ENCODE measurements at regions not wholly inside any gene's neighbourhood (a gene's known extent, or its start where the extent isn't known, plus 50 kb on each side); places are given as distances from the start of the nearest gene placed in this dataset. TPM values are rescaled to one million over a fixed set of nuclear protein-coding genes. Genes with fewer than 3 reads are reported as not detected.

DNA sequence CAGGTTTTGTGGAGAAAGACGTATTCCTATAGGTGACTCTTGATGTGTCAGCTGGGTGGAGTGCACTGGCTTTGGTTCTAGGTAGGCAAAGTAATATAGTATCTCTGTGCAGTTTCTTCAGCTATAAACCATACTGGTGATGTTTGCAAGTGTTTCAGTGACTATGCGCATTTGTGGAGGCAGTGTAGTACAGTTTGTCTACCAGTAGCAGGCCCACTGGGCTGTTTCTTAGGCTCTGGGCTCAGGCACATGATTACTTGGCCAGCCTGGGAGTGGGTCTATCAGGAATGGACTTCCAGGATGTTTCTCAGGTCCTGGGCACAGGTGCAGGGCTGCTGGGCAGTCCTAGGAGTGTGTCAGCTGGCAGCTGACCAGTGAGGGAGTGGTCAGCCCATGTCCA, 51.9 kb upstream of the INTU start:
- 3% methylated on average over 1 of the region's 2 CpGs for WGBS (ENCODE audit: low lambda C conversion rate)
- H3K9me3 ChIP-seq (ENCODE audit: low read length): no peaks in the 10 kb centered on the region
- H3K4me1 ChIP-seq (ENCODE audit: insufficient read depth, low read length): no peaks in the 10 kb centered on the region
- H2AFZ ChIP-seq (ENCODE audit: low read length): no peak overlapping the region
- ATAC-seq: peak; percentile 60
- no peaks in the 10 kb centered on the region for H4K20me1 ChIP-seq (ENCODE audit: insufficient read depth, low read length)
- peaks cover 0 to 11% of the 10 kb centered on the region in 2 experiments; a peak in 2 of 5 replicates for H3K27me3 ChIP-seq (ENCODE audit: control insufficient read depth in 1 of 2, insufficient read depth in 2 of 2, low read length in 2 of 2)
- no peaks in the 10 kb centered on the region for H3K79me2 ChIP-seq (ENCODE audit: insufficient read depth, low read length)
- no peak overlapping the region for H3K27ac ChIP-seq (ENCODE audit: extremely low read length, insufficient read depth, low read length)
- BruUV-seq (replicated peaks): no TSS peak
- TF ChIP-seq MLLT10 (CRISPR knock-in tag; IDR thresholded peaks at IDR 0.05) (no peak), KLF16 (CRISPR knock-in tag; IDR thresholded peaks at IDR 0.05) (no peak), ATM (IDR thresholded peaks at IDR 0.05; ENCODE audit: borderline replicate concordance) (no peak), MED13 (CRISPR knock-in tag; IDR thresholded peaks at IDR 0.05) (no peak), FOSL2 (CRISPR knock-in tag; IDR thresholded peaks at IDR 0.05) (no peak), REXO4 (CRISPR knock-in tag; IDR thresholded peaks at IDR 0.05; ENCODE audit: borderline replicate concordance) (no peak), HDAC2 (CRISPR knock-in tag; IDR thresholded peaks at IDR 0.05) (no peak), HIVEP1 (CRISPR knock-in tag; IDR thresholded peaks at IDR 0.05) (no peak), ZNF460 (CRISPR knock-in tag; IDR thresholded peaks at IDR 0.05; ENCODE audit: borderline replicate concordance) (no peak), HES4 (CRISPR knock-in tag; IDR thresholded peaks at IDR 0.05; ENCODE audit: borderline replicate concordance) (no peak)
- TF ChIP-seq, protein P1, sequence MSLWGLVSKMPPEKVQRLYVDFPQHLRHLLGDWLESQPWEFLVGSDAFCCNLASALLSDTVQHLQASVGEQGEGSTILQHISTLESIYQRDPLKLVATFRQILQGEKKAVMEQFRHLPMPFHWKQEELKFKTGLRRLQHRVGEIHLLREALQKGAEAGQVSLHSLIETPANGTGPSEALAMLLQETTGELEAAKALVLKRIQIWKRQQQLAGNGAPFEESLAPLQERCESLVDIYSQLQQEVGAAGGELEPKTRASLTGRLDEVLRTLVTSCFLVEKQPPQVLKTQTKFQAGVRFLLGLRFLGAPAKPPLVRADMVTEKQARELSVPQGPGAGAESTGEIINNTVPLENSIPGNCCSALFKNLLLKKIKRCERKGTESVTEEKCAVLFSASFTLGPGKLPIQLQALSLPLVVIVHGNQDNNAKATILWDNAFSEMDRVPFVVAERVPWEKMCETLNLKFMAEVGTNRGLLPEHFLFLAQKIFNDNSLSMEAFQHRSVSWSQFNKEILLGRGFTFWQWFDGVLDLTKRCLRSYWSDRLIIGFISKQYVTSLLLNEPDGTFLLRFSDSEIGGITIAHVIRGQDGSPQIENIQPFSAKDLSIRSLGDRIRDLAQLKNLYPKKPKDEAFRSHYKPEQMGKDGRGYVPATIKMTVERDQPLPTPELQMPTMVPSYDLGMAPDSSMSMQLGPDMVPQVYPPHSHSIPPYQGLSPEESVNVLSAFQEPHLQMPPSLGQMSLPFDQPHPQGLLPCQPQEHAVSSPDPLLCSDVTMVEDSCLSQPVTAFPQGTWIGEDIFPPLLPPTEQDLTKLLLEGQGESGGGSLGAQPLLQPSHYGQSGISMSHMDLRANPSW (CRISPR knock-in tag; IDR thresholded peaks at IDR 0.05; ENCODE audit: borderline replicate concordance): no peak
- TF ChIP-seq, protein P2, sequence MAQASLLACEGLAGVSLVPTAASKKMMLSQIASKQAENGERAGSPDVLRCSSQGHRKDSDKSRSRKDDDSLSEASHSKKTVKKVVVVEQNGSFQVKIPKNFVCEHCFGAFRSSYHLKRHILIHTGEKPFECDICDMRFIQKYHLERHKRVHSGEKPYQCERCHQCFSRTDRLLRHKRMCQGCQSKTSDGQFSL (CRISPR knock-in tag; IDR thresholded peaks at IDR 0.05): no peak
- H3K4me2 ChIP-seq (ENCODE audit: low read depth, low read length): no peak overlapping the region
- in situ Hi-C loops (cut with HindIII; ENCODE audit: extremely low pct_ligation_motif_present, low pct_unique_long_range_greater_than_20kb): no loop called here
- no peak for FAIRE-seq
- intact Hi-C loops (cut with micrococcal nuclease; ENCODE audit: unreplicated experiment): no loop called here
- CTCF ChIA-PET (ENCODE audit: low intra/inter-chr PET ratio, low total read pairs): no interaction called here
- DNase-seq (ENCODE audit: low spot score): no peak
- H3K9ac ChIP-seq (ENCODE audit: insufficient read depth, low read depth, low read length): no peak overlapping the region
- POLR2A ChIA-PET: no interaction called here
- H3K4me3 ChIP-seq (replicated peaks in 1 of 3; ENCODE audit: insufficient read depth in 1 of 3, low read depth in 2 of 3, low read length in 3 of 3): no peak overlapping the region
- no peaks in the 10 kb centered on the region for H3K36me3 ChIP-seq (replicated peaks in 1 of 2; ENCODE audit: control insufficient read depth in 1 of 2, insufficient read depth in 2 of 2, low read length in 2 of 2)

MicroRNAs encoded in the stretch of these regions (microRNA counts, 767-probe panel; counts per million panel counts)
- microRNA hsa-miR-2054: not detected

Small RNA genes lying in the stretch of these regions (microRNA-seq; reads per million reads assigned to microRNA genes)
- not detected for gene MIR2054

Small RNA genes lying in the stretch of these regions (small RNA-seq; reads per million reads assigned to genes)
- gene RF00019 (ENCODE audit: insufficient read depth in 2 of 3, insufficient read length in 3 of 3, low read depth in 2 of 3, low replicate concordance in 1 of 3): 0 reads per million in 3 experiments
